Lower leg skin (tissue), 4 donors: ENCODE measurements at regions not wholly inside any gene's neighbourhood (a gene's known extent, or its start where the extent isn't known, plus 50 kb on each side); places are given as distances from the start of the nearest gene placed in this dataset.
"Not testable (repeated sequence)": the region's sequence is repeated elsewhere in the genome, so short reads cannot be mapped to it uniquely, and the experiment has no call there.

Experiments
- DNase-seq, 2 donors: peaks; one replicate each; pipeline ENCODE4 v3.0.0-alpha.2; 2019; ENCODE audit warnings: low spot score in 2 of 2
- H3K4me3 ChIP-seq: fragments of 200-600 bp; sonication (generic); 2 replicates; pipeline ENCODE4 v1.5.1; 2017; ENCODE audit warnings: mild to moderate bottlenecking, low read depth; ENCODE audit not compliant: poor library complexity, severe bottlenecking
- CTCF ChIP-seq, 3 donors: fragments of 450-650 bp; IDR thresholded peaks; one replicate each; pipeline ENCODE4 v1.5.1; 2016; ENCODE audit warnings: antibody characterized with exemption in 3 of 3, mild to moderate bottlenecking in 3 of 3, moderate library complexity in 2 of 3
- POLR2A ChIP-seq, 2 donors: fragments of 450-650 bp; IDR thresholded peaks; one replicate each; pipeline ENCODE4 v1.6.1; 2016 to 2017; ENCODE audit warnings: antibody characterized with exemption in 2 of 2, mild to moderate bottlenecking in 1 of 2, moderate library complexity in 1 of 2
- WGBS, 2 donors: methylation state at CpG; one replicate each; pipeline ENCODE4 v1.1.5; 2018; 5-methylcytosine and 5-hydroxymethylcytosine counted together
- intact Hi-C: fragments of 100-400 bp; cut with DNase I; formaldehyde crosslinking; loops from one replicate; pipeline ENCODE4 v1.15.0; 2023; ENCODE audit warnings: low total_unique reads

- no peak for TF ChIP-seq CTCF (IDR thresholded peaks at IDR 0.05)
- TF ChIP-seq POLR2A (IDR thresholded peaks at IDR 0.05) = no peak
- no peak overlapping the region for H3K4me3 ChIP-seq
- intact Hi-C loops = no loop called here
- no peak for DNase-seq
- 61 to 71% methylated on average over 4 of the region's 4 CpGs for WGBS, 2 donors
These were observed 1713.6 kb downstream of the SI start for GRCh38 chr3:163364717-163365116.

- H3K4me3 ChIP-seq = no peak overlapping the region
- intact Hi-C loops = no loop called here
- WGBS, 2 donors = 75 to 83% methylated on average over 2 of the region's 2 CpGs
- TF ChIP-seq POLR2A (IDR thresholded peaks at IDR 0.05) (no peak), CTCF (IDR thresholded peaks at IDR 0.05) (no peak)
- DNase-seq = no peak
These were observed 1716.1 kb downstream of the SI start for GRCh38 chr3:163362151-163362550.

DNA sequence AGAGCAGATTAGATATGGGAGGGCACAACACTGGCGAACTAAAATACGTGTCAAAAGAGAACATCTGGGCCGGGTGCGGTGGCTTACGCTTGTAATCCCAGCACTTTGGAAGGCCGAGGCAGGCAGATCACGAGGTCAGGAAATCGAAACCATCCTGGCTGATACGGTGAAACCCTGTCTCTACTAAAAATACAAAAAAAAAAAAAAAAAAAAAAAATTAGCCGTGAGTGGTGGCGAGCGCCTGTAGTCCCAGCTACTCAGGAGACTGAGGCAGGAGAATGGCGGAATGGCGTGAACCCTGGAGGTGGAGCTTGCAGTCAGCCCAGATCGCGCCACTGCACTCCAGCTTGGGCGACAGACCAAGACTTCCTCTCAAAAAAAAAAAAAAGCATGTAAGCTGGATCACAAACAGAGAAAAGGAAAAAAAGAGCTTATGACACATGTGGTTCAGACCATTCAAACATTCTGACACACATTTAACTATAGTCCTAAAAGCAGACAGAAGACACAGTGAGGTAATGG is 1716.9 kb downstream of the SI start:
- DNase-seq, H3K4me3 ChIP-seq, intact Hi-C loops: not testable (repeated sequence)
- 83 to 86% methylated on average over 17 of the region's 17 CpGs for WGBS, 2 donors

DNA sequence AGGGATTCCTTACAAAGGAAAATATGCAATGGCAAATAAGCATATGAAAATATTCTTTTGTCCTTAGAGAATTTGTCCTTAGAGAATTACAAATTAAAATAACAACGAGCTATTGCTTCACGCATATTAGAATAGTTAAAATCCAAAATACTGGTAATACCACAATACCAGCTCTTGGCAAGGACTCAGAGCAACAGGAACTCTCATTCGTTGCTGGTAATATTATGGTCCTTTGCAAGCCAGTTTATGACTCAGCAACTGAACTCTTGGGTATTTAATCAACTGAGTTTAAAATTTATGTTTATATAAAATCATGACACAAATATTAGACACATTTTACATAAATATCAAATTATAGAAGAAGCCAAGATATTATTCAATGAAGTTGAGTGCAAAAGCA is 1730.4 kb downstream of the SI start:
- no peak overlapping the region for H3K4me3 ChIP-seq
- TF ChIP-seq POLR2A (IDR thresholded peaks at IDR 0.05) (no peak), CTCF (IDR thresholded peaks at IDR 0.05) (no peak)
- intact Hi-C loops = no loop called here
- DNase-seq = no peak
- 74 to 77% methylated on average over 3 of the region's 3 CpGs for WGBS, 2 donors

GRCh38 chr3:163335429-163335828 is 1742.9 kb downstream of the SI start:
- intact Hi-C loops = no loop called here
- 46 to 63% methylated on average over 1 of the region's 1 CpG for WGBS, 2 donors
- H3K4me3 ChIP-seq = no peak overlapping the region
- no peak for DNase-seq
- no peak for TF ChIP-seq POLR2A (IDR thresholded peaks at IDR 0.05)
- no peak for TF ChIP-seq CTCF (IDR thresholded peaks at IDR 0.05)

GRCh38 chr3:163328680-163329079 is 1749.6 kb downstream of the SI start:
- TF ChIP-seq CTCF (IDR thresholded peaks at IDR 0.05) = no peak
- TF ChIP-seq POLR2A (IDR thresholded peaks at IDR 0.05) = no peak
- 75 to 77% methylated on average over 7 of the region's 7 CpGs for WGBS, 2 donors

More at GRCh38 chr3:163328680-163329079, 1749.6 kb downstream of the SI start:
- intact Hi-C loops = no loop called here
- no peak overlapping the region for H3K4me3 ChIP-seq
- DNase-seq = no peak
